Neural crest cell (in vitro differentiated cells): ENCODE measurements at regions not wholly inside any gene's neighbourhood (a gene's known extent, or its start where the extent isn't known, plus 50 kb on each side); places are given as distances from the start of the nearest gene placed in this dataset.

Source experiments
- DNase-seq: peaks from one replicate; pipeline ENCODE4 v3.0.0; 2021; ENCODE audit warnings: low read depth, mixed read lengths, low spot score
- H3K27ac Mint-ChIP-seq: one replicate; pipeline ENCODE4 v1.8.0; 2021; ENCODE audit warnings: mild to moderate bottlenecking, mixed read lengths; ENCODE audit not compliant: unreplicated experiment
- H3K27me3 Mint-ChIP-seq: 2 replicates; pipeline ENCODE4 v1.8.0; 2021; ENCODE audit warnings: low read depth, mild to moderate bottlenecking, mixed read lengths
- H3K36me3 Mint-ChIP-seq: 2 replicates; pipeline ENCODE4 v1.8.0; 2021; ENCODE audit warnings: low read depth, mild to moderate bottlenecking, mixed read lengths
- H3K4me1 Mint-ChIP-seq: 2 replicates; pipeline ENCODE4 v1.8.0; 2021; ENCODE audit warnings: mixed read lengths
- H3K4me3 Mint-ChIP-seq: one replicate; pipeline ENCODE4 v1.8.0; 2021; ENCODE audit warnings: mild to moderate bottlenecking, mixed read lengths
- H3K9me3 Mint-ChIP-seq: 2 replicates; pipeline ENCODE4 v1.8.0; 2021; ENCODE audit warnings: mixed read lengths
- CTCF ChIP-seq: fragments of 200-600 bp; sonication (generic); conservative IDR thresholded peaks from 2 replicates; pipeline ENCODE4 v1.5.0; 2021; ENCODE audit warnings: antibody characterized with exemption, mild to moderate bottlenecking

DNA sequence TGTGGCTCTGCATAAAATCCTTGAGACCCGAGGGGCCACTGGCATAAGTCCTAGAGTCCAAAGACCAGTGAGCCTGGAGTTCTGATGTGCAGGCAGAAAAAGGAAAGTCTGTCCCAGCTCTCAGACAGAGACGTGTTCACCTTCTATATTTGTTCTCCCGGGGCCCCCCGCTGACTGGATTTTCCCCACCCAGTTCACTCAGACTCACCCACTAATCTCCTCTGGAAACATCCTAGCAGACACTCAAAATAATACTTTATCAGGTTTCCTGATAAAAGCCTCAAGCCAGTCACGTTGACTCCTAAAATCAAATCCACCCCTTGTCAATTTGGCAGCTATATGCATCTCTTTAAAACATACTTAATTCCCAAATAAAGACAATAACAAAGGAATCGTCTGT is 1084.2 kb upstream of the NCAM2 start:
- Mint-ChIP-seq H3K4me1 (no peaks in the 10 kb centered on the region), H3K4me3 (no peak overlapping the region), H3K27me3 (no peaks in the 10 kb centered on the region), H3K9me3 (no peaks in the 10 kb centered on the region), H3K27ac (no peak overlapping the region), H3K36me3 (no peaks in the 10 kb centered on the region)
- no peak for TF ChIP-seq CTCF
- no peak for DNase-seq

- Mint-ChIP-seq H3K27me3 (no peaks in the 10 kb centered on the region), H3K36me3 (no peaks in the 10 kb centered on the region), H3K27ac (no peak overlapping the region), H3K9me3 (no peaks in the 10 kb centered on the region), H3K4me3 (no peak overlapping the region), H3K4me1 (no peaks in the 10 kb centered on the region)
- DNase-seq = no peak
- no peak for TF ChIP-seq CTCF
These were observed 1077.0 kb upstream of the NCAM2 start for GRCh38 chr21:19921211-19921610.

DNA sequence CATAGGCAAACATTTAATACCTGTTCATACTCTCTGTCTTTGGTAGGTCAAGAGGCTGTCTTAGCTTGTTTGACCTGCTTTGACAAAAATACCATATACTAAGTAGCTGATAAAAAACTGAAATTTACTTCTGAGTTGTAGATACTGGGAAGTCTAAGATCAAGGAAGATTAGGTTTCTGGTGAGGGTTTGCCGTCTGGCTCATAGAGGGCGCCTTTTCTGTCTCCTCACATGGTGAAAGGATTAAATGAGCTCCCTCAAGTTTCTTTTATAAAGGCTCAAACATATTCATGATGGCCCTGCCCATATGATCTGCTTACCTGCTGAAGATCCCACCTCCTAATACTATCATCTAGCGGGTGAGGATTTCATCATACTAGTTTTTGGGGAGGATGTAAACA is 1076.1 kb upstream of the NCAM2 start:
- no peak overlapping the region for H3K27ac Mint-ChIP-seq
- TF ChIP-seq CTCF = no peak
- no peaks in the 10 kb centered on the region for H3K4me1 Mint-ChIP-seq
- no peaks in the 10 kb centered on the region for H3K27me3 Mint-ChIP-seq
- no peak for DNase-seq
- H3K9me3 Mint-ChIP-seq = no peaks in the 10 kb centered on the region
- H3K36me3 Mint-ChIP-seq = no peaks in the 10 kb centered on the region
- H3K4me3 Mint-ChIP-seq = no peak overlapping the region

DNA sequence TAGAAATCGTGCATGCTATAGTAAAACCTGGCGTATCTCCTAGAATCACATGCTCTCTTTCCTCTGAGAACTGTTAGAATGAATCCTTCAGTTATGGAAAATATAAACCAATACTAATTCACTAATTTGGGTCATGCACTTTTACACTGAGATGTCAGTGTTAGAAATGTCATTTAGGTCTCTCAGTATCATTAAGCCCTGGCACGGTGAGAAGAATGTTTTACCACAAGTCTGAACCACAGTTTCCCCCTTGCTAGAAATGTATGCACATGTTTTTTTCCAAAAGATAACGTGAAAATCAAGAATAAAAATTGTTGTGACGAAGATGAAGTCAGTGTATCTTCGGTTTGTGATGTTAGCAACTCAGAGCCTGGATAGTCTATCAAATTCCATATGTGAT is 1062.7 kb upstream of the NCAM2 start:
- Mint-ChIP-seq H3K4me3 (no peak overlapping the region), H3K4me1 (no peaks in the 10 kb centered on the region), H3K36me3 (no peaks in the 10 kb centered on the region), H3K27me3 (no peaks in the 10 kb centered on the region), H3K27ac (no peak overlapping the region), H3K9me3 (no peaks in the 10 kb centered on the region)
- TF ChIP-seq CTCF = no peak
- no peak for DNase-seq

DNA sequence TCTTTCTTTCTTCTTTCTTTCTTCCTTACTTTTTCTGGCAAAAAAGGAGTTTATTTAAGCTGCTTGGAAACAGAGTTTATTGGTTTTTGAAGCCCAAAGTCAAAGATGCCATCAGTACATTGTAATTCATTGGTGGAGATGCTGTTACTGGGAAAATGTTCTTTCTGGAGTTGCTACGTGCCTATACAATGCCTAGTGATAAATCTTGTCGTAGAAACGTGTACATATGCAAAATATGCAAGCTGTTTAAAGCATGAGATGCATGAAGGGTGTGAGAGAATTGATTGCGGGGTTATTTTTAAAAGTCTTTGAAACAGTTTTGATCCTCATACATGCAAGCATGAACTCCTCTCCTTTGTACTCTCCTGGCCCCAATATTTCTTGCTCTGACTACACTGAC is 1060.6 kb upstream of the NCAM2 start:
- H3K27ac Mint-ChIP-seq = no peak overlapping the region
- peaks cover 2% of the 10 kb centered on the region for H3K36me3 Mint-ChIP-seq
- TF ChIP-seq CTCF = no peak
- no peaks in the 10 kb centered on the region for H3K4me1 Mint-ChIP-seq
- H3K9me3 Mint-ChIP-seq = peaks cover 7% of the 10 kb centered on the region
- DNase-seq = no peak
- no peak overlapping the region for H3K4me3 Mint-ChIP-seq
- H3K27me3 Mint-ChIP-seq = no peaks in the 10 kb centered on the region

DNA sequence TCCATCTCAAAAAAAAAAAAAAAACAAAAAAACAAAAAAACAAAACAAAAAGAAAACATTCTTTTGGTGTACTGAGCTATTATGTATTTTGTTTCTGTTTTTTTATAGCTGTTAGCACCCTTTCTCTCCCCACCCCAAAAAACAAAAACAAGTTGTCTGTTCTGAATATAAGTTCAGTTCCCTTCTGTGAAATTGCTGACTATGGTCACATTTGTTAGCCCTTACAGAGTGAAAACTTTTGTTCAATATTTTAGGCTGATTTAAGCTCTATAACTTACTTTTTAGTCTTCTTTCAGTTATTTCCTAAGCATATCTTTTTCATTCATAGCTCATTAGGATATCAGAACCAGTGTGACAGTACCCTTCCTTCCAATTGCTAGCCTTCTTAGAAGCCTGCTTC is 1056.6 kb upstream of the NCAM2 start:
- no peaks in the 10 kb centered on the region for H3K27me3 Mint-ChIP-seq
- peaks cover 2% of the 10 kb centered on the region for H3K36me3 Mint-ChIP-seq
- DNase-seq = no peak
- no peak overlapping the region for H3K27ac Mint-ChIP-seq
- H3K4me3 Mint-ChIP-seq = no peak overlapping the region
- peaks cover 10% of the 10 kb centered on the region for H3K9me3 Mint-ChIP-seq
- H3K4me1 Mint-ChIP-seq = no peaks in the 10 kb centered on the region
- no peak for TF ChIP-seq CTCF
